SU-DHL-6 (cell line): ENCODE measurements at regions not wholly inside any gene's neighbourhood (a gene's known extent, or its start where the extent isn't known, plus 50 kb on each side); places are given as distances from the start of the nearest gene placed in this dataset.

ENCODE experiments used
- EZH2phosphoT487 ChIP-seq: fragments of 200-600 bp; sonication (generic), shearing (Covaris generic); conservative IDR thresholded peaks from 2 replicates; pipeline ENCODE4 v1.6.1; 2018; ENCODE audit warnings: mild to moderate bottlenecking, antibody characterized with exemption, low read length, moderate library complexity, mixed read lengths
- TF ChIP-seq, protein P1 (sequence below): fragments of 200-600 bp; sonication (generic); IDR thresholded peaks from one replicate; pipeline ENCODE4 v1.5.1; 2017; ENCODE audit warnings: antibody characterized with exemption, mild to moderate bottlenecking, low read length, moderate library complexity; ENCODE audit not compliant: insufficient read depth, poor library complexity, severe bottlenecking

DNA sequence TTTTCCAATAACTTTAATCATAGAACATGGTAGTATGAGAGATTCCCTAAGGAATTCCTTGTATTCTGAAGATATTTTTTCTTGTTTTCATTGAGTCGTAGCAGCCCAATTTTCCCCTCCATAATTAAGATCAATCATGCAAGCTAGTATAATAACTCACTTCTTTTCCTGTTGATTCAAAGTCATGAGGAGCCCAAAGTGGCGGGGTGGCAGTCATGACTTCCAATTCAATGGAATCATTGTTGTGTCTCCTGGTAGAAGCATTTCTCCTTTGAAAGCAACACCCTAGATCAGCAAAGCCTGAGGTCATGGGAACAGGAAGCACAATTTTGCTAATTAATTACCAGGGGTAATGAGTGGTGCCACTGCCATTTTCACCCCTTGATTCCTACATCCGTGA, 77.6 kb upstream of the MAGI2 start:
- TF ChIP-seq, protein P1, sequence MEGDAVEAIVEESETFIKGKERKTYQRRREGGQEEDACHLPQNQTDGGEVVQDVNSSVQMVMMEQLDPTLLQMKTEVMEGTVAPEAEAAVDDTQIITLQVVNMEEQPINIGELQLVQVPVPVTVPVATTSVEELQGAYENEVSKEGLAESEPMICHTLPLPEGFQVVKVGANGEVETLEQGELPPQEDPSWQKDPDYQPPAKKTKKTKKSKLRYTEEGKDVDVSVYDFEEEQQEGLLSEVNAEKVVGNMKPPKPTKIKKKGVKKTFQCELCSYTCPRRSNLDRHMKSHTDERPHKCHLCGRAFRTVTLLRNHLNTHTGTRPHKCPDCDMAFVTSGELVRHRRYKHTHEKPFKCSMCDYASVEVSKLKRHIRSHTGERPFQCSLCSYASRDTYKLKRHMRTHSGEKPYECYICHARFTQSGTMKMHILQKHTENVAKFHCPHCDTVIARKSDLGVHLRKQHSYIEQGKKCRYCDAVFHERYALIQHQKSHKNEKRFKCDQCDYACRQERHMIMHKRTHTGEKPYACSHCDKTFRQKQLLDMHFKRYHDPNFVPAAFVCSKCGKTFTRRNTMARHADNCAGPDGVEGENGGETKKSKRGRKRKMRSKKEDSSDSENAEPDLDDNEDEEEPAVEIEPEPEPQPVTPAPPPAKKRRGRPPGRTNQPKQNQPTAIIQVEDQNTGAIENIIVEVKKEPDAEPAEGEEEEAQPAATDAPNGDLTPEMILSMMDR = no peak
- no peak for TF ChIP-seq EZH2phosphoT487
